ENCODE measurements at regions not wholly inside any gene's neighbourhood (a gene's known extent, or its start where the extent isn't known, plus 50 kb on each side); places are given as distances from the start of the nearest gene placed in this dataset.

GRCh38 chr11:104522123-104522522, 358.2 kb upstream of the PDGFD start:
- no peak for DNase-seq

- DNase-seq, result no peak
Observed at GRCh38 chr11:104510169-104510568, 346.2 kb upstream of the PDGFD start.

GRCh38 chr11:104490182-104490581, 326.2 kb upstream of the PDGFD start:
- no peak for DNase-seq

GRCh38 chr11:104488561-104488960, 324.6 kb upstream of the PDGFD start:
- DNase-seq, result no peak

- DNase-seq, result no peak
Observed at GRCh38 chr11:104487046-104487806, 323.3 kb upstream of the PDGFD start.

- no peak for DNase-seq
Observed at GRCh38 chr11:104484804-104485554, 321.0 kb upstream of the PDGFD start.

- no peak for DNase-seq
Observed at GRCh38 chr11:104476898-104477297, 313.0 kb upstream of the PDGFD start.

GRCh38 chr11:104476454-104476853, 312.5 kb upstream of the PDGFD start:
- DNase-seq, result no peak

GRCh38 chr11:104467404-104467803, 303.5 kb upstream of the PDGFD start:
- DNase-seq, result no peak

- DNase-seq, result no peak
Observed at GRCh38 chr11:104465321-104465720, 301.4 kb upstream of the PDGFD start.

- no peak for DNase-seq
Observed at GRCh38 chr11:104464691-104465090, 300.7 kb upstream of the PDGFD start.

GRCh38 chr11:104462341-104462740, 298.4 kb upstream of the PDGFD start:
- DNase-seq, result no peak

- no peak for DNase-seq
Observed at GRCh38 chr11:104451197-104451893, 287.4 kb upstream of the PDGFD start.

GRCh38 chr11:104443387-104443786, 279.4 kb upstream of the PDGFD start:
- no peak for DNase-seq

GRCh38 chr11:104442321-104442720, 278.4 kb upstream of the PDGFD start:
- no peak for DNase-seq

GRCh38 chr11:104435494-104435893, 271.5 kb upstream of the PDGFD start:
- DNase-seq, result no peak

- no peak for DNase-seq
Observed at GRCh38 chr11:104433751-104434150, 269.8 kb upstream of the PDGFD start.

- no peak for DNase-seq
Observed at GRCh38 chr11:104432981-104433380, 269.0 kb upstream of the PDGFD start.

- no peak for DNase-seq
Observed at GRCh38 chr11:104432526-104432925, 268.6 kb upstream of the PDGFD start.

- DNase-seq, result no peak
Observed at GRCh38 chr11:104422324-104422944, 258.5 kb upstream of the PDGFD start.

- DNase-seq, result no peak
Observed at GRCh38 chr11:104410336-104410735, 246.4 kb upstream of the PDGFD start.

- DNase-seq, result no peak
Observed at GRCh38 chr11:104408630-104409029, 244.7 kb upstream of the PDGFD start.

GRCh38 chr11:104405277-104405676, 241.3 kb upstream of the PDGFD start:
- DNase-seq, result no peak

Data from COR-L47 (cell line).